ENCODE measurements at regions not wholly inside any gene's neighbourhood (a gene's known extent, or its start where the extent isn't known, plus 50 kb on each side); places are given as distances from the start of the nearest gene placed in this dataset.

- no peaks in the 10 kb centered on the region for H3K79me2 ChIP-seq (ENCODE audit: control insufficient read depth, insufficient read depth, low read length)
- FAIRE-seq (no peak), ATAC-seq (no peak), DNase-seq (ENCODE audit: extremely low read depth in 1 of 4, low spot score in 3 of 4) (no peak)
- in situ Hi-C loops (cut with MboI) = no loop called here
- no peak overlapping the region for H3K4me2 ChIP-seq (ENCODE audit: insufficient read depth, low read length)
- TF ChIP-seq SMC3 (conservative IDR thresholded peaks at IDR 0.05; ENCODE audit: insufficient read depth, low read depth, low read length) = no peak
- TF ChIP-seq SMARCB1 (IDR thresholded peaks at IDR 0.05; ENCODE audit: insufficient read length, low read depth) = no peak
- no peak for TF ChIP-seq BRD9 (IDR thresholded peaks at IDR 0.05; ENCODE audit: low read depth, partially characterized antibody)
- no peak for TF ChIP-seq CGGBP1 (CRISPR knock-in tag; IDR thresholded peaks at IDR 0.05)
- no peak for TF ChIP-seq ARID3A (IDR thresholded peaks at IDR 0.05; ENCODE audit: borderline replicate concordance, low read depth, low read length)
- TF ChIP-seq NFE2L1 (tag; IDR thresholded peaks at IDR 0.05; ENCODE audit: borderline replicate concordance, low read depth) = no peak
- no peak for TF ChIP-seq ZFP36 (IDR thresholded peaks at IDR 0.05; ENCODE audit: low read depth, low read length, partially characterized antibody)
- TF ChIP-seq ETV6 (IDR thresholded peaks at IDR 0.05; ENCODE audit: borderline replicate concordance in 1 of 2, low read depth in 2 of 2, low read length in 1 of 2) = no peak
- TF ChIP-seq ETV6 (CRISPR knock-in tag; IDR thresholded peaks at IDR 0.05; ENCODE audit: borderline replicate concordance) = no peak
- no peak for TF ChIP-seq NFE2 (IDR thresholded peaks at IDR 0.05; ENCODE audit: low read depth)
- no peak for TF ChIP-seq IFI16 (CRISPR knock-in tag; IDR thresholded peaks at IDR 0.05)
- TF ChIP-seq ZNF740 (CRISPR knock-in tag; IDR thresholded peaks at IDR 0.05) = no peak
- no peak for TF ChIP-seq ZNF740 (tag; IDR thresholded peaks at IDR 0.05)
- TF ChIP-seq GTF2B (IDR thresholded peaks at IDR 0.05; ENCODE audit: extremely low read depth, insufficient read length) = no peak
- TF ChIP-seq TEAD4 (IDR thresholded peaks at IDR 0.05; ENCODE audit: low read length) = no peak
- TF ChIP-seq TEAD4 (CRISPR knock-in tag; IDR thresholded peaks at IDR 0.05; ENCODE audit: borderline replicate concordance) = no peak
- no peaks in the 10 kb centered on the region for H3K9me1 ChIP-seq (ENCODE audit: control insufficient read depth, insufficient read depth, low read length)
- BruUV-seq (replicated peaks) = no TSS peak
- no peak overlapping the region for H2AFZ ChIP-seq (ENCODE audit: low read depth, low read length)
- H3K9ac ChIP-seq (ENCODE audit: insufficient read depth in 1 of 2, low read depth in 2 of 2, low read length in 2 of 2) = no peak overlapping the region
- no peaks in the 10 kb centered on the region for H3K4me1 ChIP-seq (replicated peaks in 1 of 2; ENCODE audit: control insufficient read depth in 2 of 2, insufficient read depth in 2 of 2, low read length in 2 of 2)
- POLR2A ChIA-PET = no interaction called here
- no peaks in the 10 kb centered on the region for H3K9me3 ChIP-seq (replicated peaks; ENCODE audit: control insufficient read depth, insufficient read depth, low read depth, low read length)
- H4K20me1 ChIP-seq (replicated peaks; ENCODE audit: control insufficient read depth, insufficient read depth, low read length) = no peaks in the 10 kb centered on the region
- H3K27ac ChIP-seq (ENCODE audit: extremely low read depth, low read depth, low read length) = no peak overlapping the region
- H3K36me3 ChIP-seq (ENCODE audit: control insufficient read depth, insufficient read depth, low read length) = no peaks in the 10 kb centered on the region
- H3K27me3 ChIP-seq (ENCODE audit: control insufficient read depth in 2 of 2, insufficient read depth in 2 of 2, low read length in 2 of 2) = no peaks in the 10 kb centered on the region
- intact Hi-C loops (cut with micrococcal nuclease) = no loop called here
- H3K4me3 ChIP-seq = no peak overlapping the region
- 0% methylated on average over 9 of the region's 14 CpGs for WGBS (ENCODE audit: insufficient coverage, low coverage, missing lambda C conversion rate)
- CTCF ChIA-PET (ENCODE audit: low intra/inter-chr PET ratio) = no interaction called here
Observed at GRCh38 chr18:76099931-76100457, 395.0 kb downstream of the ZNF516 start.

Measured in K562 (cell line).